ENCODE measurements at regions not wholly inside any gene's neighbourhood (a gene's known extent, or its start where the extent isn't known, plus 50 kb on each side); places are given as distances from the start of the nearest gene placed in this dataset.

GRCh38 chrX:149074398-149074797 is 430.7 kb downstream of the IDS start:
- no peak for TF ChIP-seq CTCF (IDR thresholded peaks at IDR 0.05)
- TF ChIP-seq EZH2 (IDR thresholded peaks at IDR 0.05), result no peak
- TF ChIP-seq EZH2phosphoT487 (IDR thresholded peaks at IDR 0.05), result no peak

Data from neural progenitor cell (in vitro differentiated cells).